H9 (cell line): ENCODE measurements at regions not wholly inside any gene's neighbourhood (a gene's known extent, or its start where the extent isn't known, plus 50 kb on each side); places are given as distances from the start of the nearest gene placed in this dataset.
A peak's percentile ranks its signal among the peaks of the same experiment; 100 is the strongest.

Experiments
- DNase-seq: peaks from one replicate; pipeline ENCODE4 v3.0.0-alpha.2; 2017
- H2AFZ ChIP-seq: one replicate; pipeline ENCODE4 v1.6.1; 2013; ENCODE audit warnings: mild to moderate bottlenecking, low read length, control low read depth, moderate library complexity
- H2AK5ac ChIP-seq: 2 replicates; pipeline ENCODE4 v1.6.1; 2013; ENCODE audit warnings: low read length, control low read depth, mixed read lengths; ENCODE audit not compliant: insufficient read length
- H2BK120ac ChIP-seq: one replicate; pipeline ENCODE4 v1.6.1; 2013; ENCODE audit warnings: low read depth, mild to moderate bottlenecking, low read length, control low read depth, inconsistent platforms; ENCODE audit not compliant: poor library complexity, severe bottlenecking
- H2BK12ac ChIP-seq: 2 replicates; pipeline ENCODE4 v1.6.1; 2013; ENCODE audit warnings: low read length, control low read depth, mixed read lengths, low read depth; ENCODE audit not compliant: insufficient read length
- H2BK15ac ChIP-seq: 2 replicates; pipeline ENCODE4 v1.6.1; 2013; ENCODE audit warnings: low read depth, low read length, control low read depth
- H2BK20ac ChIP-seq: one replicate; pipeline ENCODE4 v1.6.1; 2013; ENCODE audit warnings: low read depth, mild to moderate bottlenecking, low read length, control low read depth, inconsistent platforms; ENCODE audit not compliant: poor library complexity, severe bottlenecking
- H2BK5ac ChIP-seq: 2 replicates; pipeline ENCODE4 v1.6.1; 2013; ENCODE audit warnings: low read length, control low read depth, mixed read lengths; ENCODE audit not compliant: insufficient read length
- H3K14ac ChIP-seq: 2 replicates; pipeline ENCODE4 v1.6.1; 2013; ENCODE audit warnings: low read length, control low read depth; ENCODE audit not compliant: insufficient read depth
- H3K18ac ChIP-seq: 2 replicates; pipeline ENCODE4 v1.6.1; 2013; ENCODE audit warnings: low read depth, mild to moderate bottlenecking, mixed read lengths, low read length, control low read depth; ENCODE audit not compliant: insufficient read length
- H3K23ac ChIP-seq: 2 replicates; pipeline ENCODE4 v1.6.1; 2013; ENCODE audit warnings: low read length, control low read depth, mixed read lengths, low read depth; ENCODE audit not compliant: insufficient read length
- H3K23me2 ChIP-seq: 2 replicates; pipeline ENCODE4 v1.6.1; 2013; ENCODE audit warnings: low read depth, mild to moderate bottlenecking, mixed read lengths, low read length, control low read depth; ENCODE audit not compliant: insufficient read length, poor library complexity, severe bottlenecking
- H3K27ac ChIP-seq: 2 replicates; pipeline ENCODE4 v1.5.1; 2013; ENCODE audit warnings: low read length, control low read depth, mixed read lengths, low read depth; ENCODE audit not compliant: insufficient read length
- H3K27me3 ChIP-seq: 2 replicates; pipeline ENCODE4 v1.6.1; 2013; ENCODE audit warnings: low read length, control low read depth, inconsistent platforms; ENCODE audit not compliant: insufficient read depth
- H3K4ac ChIP-seq: 2 replicates; pipeline ENCODE4 v1.6.1; 2013; ENCODE audit warnings: low read depth, mild to moderate bottlenecking, control low read depth, inconsistent platforms, low read length, moderate library complexity
- H3K4me1 ChIP-seq: 2 replicates; pipeline ENCODE4 v1.6.1; 2013; ENCODE audit warnings: low read length, control low read depth, inconsistent platforms; ENCODE audit not compliant: insufficient read depth
- H3K4me2 ChIP-seq: 2 replicates; pipeline ENCODE4 v1.6.1; 2013; ENCODE audit warnings: low read length, control low read depth, mixed read lengths; ENCODE audit not compliant: insufficient read length, insufficient read depth
- H3K56ac ChIP-seq: 2 replicates; pipeline ENCODE4 v1.6.1; 2013; ENCODE audit warnings: low read depth, mild to moderate bottlenecking, mixed read lengths, low read length, control low read depth; ENCODE audit not compliant: insufficient read length
- H3K79me1 ChIP-seq: 2 replicates; pipeline ENCODE4 v1.6.1; 2013; ENCODE audit warnings: low read depth, mild to moderate bottlenecking, moderate library complexity, low read length, control low read depth, inconsistent platforms; ENCODE audit not compliant: insufficient read depth, poor library complexity, severe bottlenecking
- H3K79me2 ChIP-seq: 2 replicates; pipeline ENCODE4 v1.6.1; 2013; ENCODE audit warnings: low read length, control low read depth, inconsistent platforms; ENCODE audit not compliant: insufficient read depth
- H3K9ac ChIP-seq: 2 replicates; pipeline ENCODE4 v1.6.1; 2013; ENCODE audit warnings: low read length, control low read depth, mixed read lengths; ENCODE audit not compliant: insufficient read length; ENCODE audit errors: extremely low read depth
- H3K9me3 ChIP-seq: one replicate; pipeline ENCODE4 v1.6.1; 2013; ENCODE audit warnings: low read depth, low read length, inconsistent platforms; ENCODE audit not compliant: control insufficient read depth
- H3T11ph ChIP-seq: one replicate; pipeline ENCODE4 v1.6.1; 2013; ENCODE audit warnings: mild to moderate bottlenecking, low read length, control low read depth, inconsistent platforms
- H4K20me1 ChIP-seq: one replicate; pipeline ENCODE4 v1.6.1; 2013; ENCODE audit not compliant: control insufficient read depth, insufficient read length, insufficient read depth
- H4K5ac ChIP-seq: 2 replicates; pipeline ENCODE4 v1.6.1; 2013; ENCODE audit warnings: low read depth, mild to moderate bottlenecking, mixed read lengths, low read length, control low read depth; ENCODE audit not compliant: insufficient read length
- H4K8ac ChIP-seq: replicated peaks from 2 replicates; pipeline ENCODE4 v1.6.1; 2013; ENCODE audit warnings: low read length, control low read depth, mixed read lengths, low read depth; ENCODE audit not compliant: insufficient read length
- H4K91ac ChIP-seq: 2 replicates; pipeline ENCODE4 v1.6.1; 2013; ENCODE audit warnings: low read depth, mild to moderate bottlenecking, moderate library complexity, mixed read lengths, low read length, control low read depth; ENCODE audit not compliant: insufficient read length
- H3K27ac Mint-ChIP-seq, 3 experiments: 2 replicates in 2 of 3; 3 replicates in 1 of 3; pipeline ENCODE4 v1.8.0; 2020 to 2021; ENCODE audit warnings: mixed read lengths in 3 of 3, mild to moderate bottlenecking in 1 of 3, moderate library complexity in 1 of 3
- H3K27me3 Mint-ChIP-seq: 2 replicates; pipeline ENCODE4 v1.8.0; 2021; ENCODE audit warnings: low read depth, mild to moderate bottlenecking, moderate library complexity, mixed read lengths
- H3K36me3 Mint-ChIP-seq, 3 experiments: 2 replicates in 2 of 3; 3 replicates in 1 of 3; pipeline ENCODE4 v1.8.0; 2020 to 2021; ENCODE audit warnings: low read depth in 3 of 3, mixed read lengths in 3 of 3; ENCODE audit not compliant: insufficient read depth in 1 of 3
- H3K4me1 Mint-ChIP-seq, 2 experiments: 2 replicates each; pipeline ENCODE4 v1.8.0; 2020; ENCODE audit warnings: mixed read lengths in 2 of 2
- H3K4me3 Mint-ChIP-seq, 2 experiments: 2 replicates in 1 of 2; 3 replicates in 1 of 2; pipeline ENCODE4 v1.8.0; 2020 to 2021; ENCODE audit warnings: mild to moderate bottlenecking in 2 of 2, mixed read lengths in 2 of 2, moderate library complexity in 1 of 2
- H3K9me3 Mint-ChIP-seq, 2 experiments: 2 replicates in 1 of 2; 3 replicates in 1 of 2; pipeline ENCODE4 v1.8.0; 2020; ENCODE audit warnings: mild to moderate bottlenecking in 2 of 2, mixed read lengths in 2 of 2, moderate library complexity in 1 of 2
- CTCF ChIP-seq: fragments of 200-600 bp; sonication (generic); conservative IDR thresholded peaks from 3 replicates; pipeline ENCODE4 v1.8.0; 2021; ENCODE audit warnings: antibody characterized with exemption, mild to moderate bottlenecking
- WGBS: extraction: QIAGEN DNeasy Blood & Tissue Kit; methylation state at CpG from one replicate; pipeline ENCODE4 v1.1.7; 2013; ENCODE audit warnings: missing lambda C conversion rate, low lambda C conversion rate, mixed read lengths; ENCODE audit not compliant: insufficient read length; ENCODE audit errors: extremely low coverage; 5-methylcytosine and 5-hydroxymethylcytosine counted together

- Histone ChIP-seq H3K4ac (no peak overlapping the region), H2AK5ac (no peak overlapping the region), H3K4me2 (no peak overlapping the region), H2BK15ac (no peak overlapping the region), H3T11ph (no peak overlapping the region), H3K23ac (no peak overlapping the region), H3K4me1 (peaks cover 2% of the 10 kb centered on the region; the same call in 1 of the 2 replicates), H3K56ac (no peak overlapping the region), H3K18ac (no peak overlapping the region), H4K91ac (no peak overlapping the region), H3K79me2 (no peaks in the 10 kb centered on the region), H2AFZ (no peak overlapping the region), H3K23me2 (no peaks in the 10 kb centered on the region), H3K27ac (no peak overlapping the region), H4K5ac (no peak overlapping the region), H2BK12ac (no peak overlapping the region), H3K27me3 (no peaks in the 10 kb centered on the region), H3K79me1 (no peaks in the 10 kb centered on the region), H2BK120ac (no peak overlapping the region), H2BK5ac (no peak overlapping the region), H4K20me1 (no peaks in the 10 kb centered on the region), H4K8ac (no peak overlapping the region), H2BK20ac (no peak overlapping the region), H3K14ac (no peak overlapping the region), H3K9me3 (no peaks in the 10 kb centered on the region), H3K9ac (no peak overlapping the region)
- no peak for TF ChIP-seq CTCF
- no CpG with 5 or more reads among the region's 5 CpGs for WGBS
- Mint-ChIP-seq H3K9me3 (peaks cover 5% of the 10 kb centered on the region in 2 experiments; a peak in 2 of 5 replicates), H3K27me3 (no peaks in the 10 kb centered on the region), H3K36me3 (peaks cover 0 to 4% (median 0%) of the 10 kb centered on the region in 3 experiments; a peak in 2 of 7 replicates), H3K4me3 (no peak overlapping the region; a peak in 1 of 5 replicates), H3K27ac (peak overlapping the region in 2 of 3 experiments; percentile 39 to 52; a peak in 3 of 7 replicates), H3K4me1 (peaks cover 8 to 19% of the 10 kb centered on the region in 2 experiments)
- peak; percentile 70 for DNase-seq
These were observed 101.8 kb upstream of the WAC start for GRCh38 chr10:28431139-28431538.
